ENCODE measurements at regions not wholly inside any gene's neighbourhood (a gene's known extent, or its start where the extent isn't known, plus 50 kb on each side); places are given as distances from the start of the nearest gene placed in this dataset.

- no peak overlapping the region for H3K4me2 ChIP-seq (ENCODE audit: extremely low read depth, insufficient read depth, low read length)
- H3K27me3 ChIP-seq (ENCODE audit: control insufficient read depth, insufficient read depth, low read length) = peaks cover 32% of the 10 kb centered on the region
- H3K4me1 ChIP-seq (ENCODE audit: control insufficient read depth, extremely low read depth, insufficient read depth, low read length) = no peaks in the 10 kb centered on the region
- no peaks in the 10 kb centered on the region for H3K79me2 ChIP-seq (ENCODE audit: control insufficient read depth, insufficient read depth, low read length)
- no peaks in the 10 kb centered on the region for H3K9me3 ChIP-seq (ENCODE audit: control insufficient read depth, insufficient read depth, low read depth, low read length)
- no peaks in the 10 kb centered on the region for H4K20me1 ChIP-seq (ENCODE audit: control insufficient read depth, extremely low read depth, insufficient read depth, low read length)
- DNase-seq (ENCODE audit: low read depth in 2 of 2) = no peak
- H3K9ac ChIP-seq (ENCODE audit: insufficient read depth, low read length) = no peak overlapping the region
- no peaks in the 10 kb centered on the region for H3K36me3 ChIP-seq (ENCODE audit: control insufficient read depth, insufficient read depth, low read length)
- no peak overlapping the region for H3K27ac ChIP-seq (ENCODE audit: insufficient read depth, low read length)
- TF ChIP-seq CTCF (conservative IDR thresholded peaks at IDR 0.05 in 1 of 2, IDR thresholded peaks at IDR 0.05 in 1 of 2; ENCODE audit: low read depth in 1 of 2, low read length in 2 of 2) (no peak), EZH2 (IDR thresholded peaks at IDR 0.05; ENCODE audit: low read length, missing control alignments) (no peak)
- H2AFZ ChIP-seq (ENCODE audit: low read length) = no peak overlapping the region
- no peak overlapping the region for H3K4me3 ChIP-seq (replicated peaks in 1 of 4; ENCODE audit: control extremely low read depth in 1 of 4, insufficient read depth in 1 of 4, low read depth in 3 of 4, low read length in 4 of 4)
Observed at GRCh38 chr22:19610518-19611253, 86.5 kb upstream of the CLDN5 start.

GRCh38 chr22:19611590-19611989 is 87.4 kb upstream of the CLDN5 start:
- Histone ChIP-seq H3K9ac (ENCODE audit: insufficient read depth, low read length) (no peak overlapping the region), H2AFZ (ENCODE audit: low read length) (no peak overlapping the region), H3K4me1 (ENCODE audit: control insufficient read depth, extremely low read depth, insufficient read depth, low read length) (no peaks in the 10 kb centered on the region), H3K27me3 (ENCODE audit: control insufficient read depth, insufficient read depth, low read length) (peaks cover 29% of the 10 kb centered on the region), H3K4me2 (ENCODE audit: extremely low read depth, insufficient read depth, low read length) (no peak overlapping the region), H3K79me2 (ENCODE audit: control insufficient read depth, insufficient read depth, low read length) (no peaks in the 10 kb centered on the region), H3K27ac (ENCODE audit: insufficient read depth, low read length) (no peak overlapping the region), H3K4me3 (replicated peaks in 1 of 4; ENCODE audit: control extremely low read depth in 1 of 4, insufficient read depth in 1 of 4, low read depth in 3 of 4, low read length in 4 of 4) (no peak overlapping the region), H3K9me3 (ENCODE audit: control insufficient read depth, insufficient read depth, low read depth, low read length) (no peaks in the 10 kb centered on the region), H3K36me3 (ENCODE audit: control insufficient read depth, insufficient read depth, low read length) (no peaks in the 10 kb centered on the region), H4K20me1 (ENCODE audit: control insufficient read depth, extremely low read depth, insufficient read depth, low read length) (no peaks in the 10 kb centered on the region)
- TF ChIP-seq CTCF (conservative IDR thresholded peaks at IDR 0.05 in 1 of 2, IDR thresholded peaks at IDR 0.05 in 1 of 2; ENCODE audit: low read depth in 1 of 2, low read length in 2 of 2) = no peak
- TF ChIP-seq EZH2 (IDR thresholded peaks at IDR 0.05; ENCODE audit: low read length, missing control alignments) = no peak
- DNase-seq (ENCODE audit: low read depth in 2 of 2) = no peak

- Histone ChIP-seq H3K9ac (ENCODE audit: insufficient read depth, low read length) (no peak overlapping the region), H4K20me1 (ENCODE audit: control insufficient read depth, extremely low read depth, insufficient read depth, low read length) (no peaks in the 10 kb centered on the region), H3K79me2 (ENCODE audit: control insufficient read depth, insufficient read depth, low read length) (no peaks in the 10 kb centered on the region), H3K9me3 (ENCODE audit: control insufficient read depth, insufficient read depth, low read depth, low read length) (no peaks in the 10 kb centered on the region), H3K4me1 (ENCODE audit: control insufficient read depth, extremely low read depth, insufficient read depth, low read length) (no peaks in the 10 kb centered on the region), H3K27ac (ENCODE audit: insufficient read depth, low read length) (no peak overlapping the region), H2AFZ (ENCODE audit: low read length) (no peak overlapping the region), H3K36me3 (ENCODE audit: control insufficient read depth, insufficient read depth, low read length) (no peaks in the 10 kb centered on the region), H3K27me3 (ENCODE audit: control insufficient read depth, insufficient read depth, low read length) (peaks cover 17% of the 10 kb centered on the region), H3K4me2 (ENCODE audit: extremely low read depth, insufficient read depth, low read length) (no peak overlapping the region), H3K4me3 (replicated peaks in 1 of 4; ENCODE audit: control extremely low read depth in 1 of 4, insufficient read depth in 1 of 4, low read depth in 3 of 4, low read length in 4 of 4) (no peak overlapping the region)
- TF ChIP-seq EZH2 (IDR thresholded peaks at IDR 0.05; ENCODE audit: low read length, missing control alignments) = no peak
- DNase-seq (ENCODE audit: low read depth in 2 of 2) = no peak
Observed at GRCh38 chr22:19612866-19613572, 88.8 kb upstream of the CLDN5 start.

Measured in fibroblast of lung (primary cell).